Tibial artery (tissue), 4 donors: ENCODE measurements at regions not wholly inside any gene's neighbourhood (a gene's known extent, or its start where the extent isn't known, plus 50 kb on each side); places are given as distances from the start of the nearest gene placed in this dataset.

Experiments used
- DNase-seq, 2 donors: peaks; one replicate each; pipeline ENCODE4 v3.0.0-alpha.2; 2019
- H3K27ac ChIP-seq, 2 donors: fragments of 200-600 bp; sonication (generic) in 1 of 2; 1 replicate in 1 of 2; 2 replicates in 1 of 2; pipeline ENCODE4 v1.5.1; 2018 to 2019; ENCODE audit warnings: mild to moderate bottlenecking in 1 of 2
- H3K27me3 ChIP-seq, 2 donors: fragments of 200-600 bp; sonication (generic) in 1 of 2; one replicate each; pipeline versions ENCODE4 v1.5.1 to v1.6.0; 2016 to 2019
- H3K36me3 ChIP-seq, 3 donors: fragments of 200-600 bp; sonication (generic) in 2 of 3; one replicate each; pipeline ENCODE4 v1.5.1; 2016 to 2019; ENCODE audit warnings: mild to moderate bottlenecking in 2 of 3
- H3K4me1 ChIP-seq, 4 donors: fragments of 200-600 bp; sonication (generic) in 2 of 4; 1 replicate in 3 of 4; 2 replicates in 1 of 4; pipeline ENCODE4 v1.5.1; 2016 to 2019
- H3K4me3 ChIP-seq, 2 donors: fragments of 200-600 bp; sonication (generic) in 1 of 2; 1 replicate in 1 of 2; 2 replicates in 1 of 2; pipeline ENCODE4 v1.5.1; 2018 to 2019; ENCODE audit warnings: mild to moderate bottlenecking in 2 of 2
- H3K9me3 ChIP-seq, 3 donors: fragments of 200-600 bp; sonication (generic) in 1 of 3; one replicate each; pipeline ENCODE4 v1.5.1; 2016 to 2019
- CTCF ChIP-seq, 2 experiments: fragments of 200-600 bp in 1 of 2; fragments of 450-650 bp in 1 of 2; IDR thresholded peaks; one replicate each; pipeline ENCODE4 v1.5.1; 2017 to 2019; ENCODE audit warnings: antibody characterized with exemption in 2 of 2, mild to moderate bottlenecking in 1 of 2, moderate library complexity in 1 of 2
- intact Hi-C: fragments of 100-400 bp; cut with DNase I; formaldehyde crosslinking; loops from one replicate; pipeline ENCODE4 v1.15.0; 2023; ENCODE audit warnings: low total_unique reads

DNA sequence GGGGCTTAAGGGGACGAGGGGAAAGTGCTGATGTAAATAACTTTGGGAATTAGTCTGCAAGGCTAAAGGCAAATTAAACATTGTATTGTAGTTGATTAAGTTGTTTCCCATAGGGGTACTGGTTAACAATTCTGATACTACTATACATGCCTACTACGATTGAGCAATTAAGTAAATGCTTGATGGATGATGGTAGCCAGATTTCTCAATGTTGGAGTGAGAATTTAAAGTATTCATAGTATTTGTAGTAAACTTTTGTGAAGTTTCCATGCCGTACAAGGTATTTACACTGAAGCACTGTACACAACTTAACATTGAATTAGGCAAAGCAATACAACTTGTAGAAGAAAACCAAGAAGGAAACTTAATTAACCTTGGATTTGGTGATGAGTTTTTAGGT lies 852.3 kb downstream of the QKI start:
- no peak overlapping the region for H3K4me3 ChIP-seq
- no peaks in the 10 kb centered on the region for H3K27me3 ChIP-seq
- H3K27ac ChIP-seq = no peak overlapping the region
- intact Hi-C loops = no loop called here
- DNase-seq = no peak
- no peaks in the 10 kb centered on the region for H3K9me3 ChIP-seq
- no peaks in the 10 kb centered on the region for H3K4me1 ChIP-seq
- no peaks in the 10 kb centered on the region for H3K36me3 ChIP-seq
- TF ChIP-seq CTCF (IDR thresholded peaks at IDR 0.05) = no peak

- no peak for TF ChIP-seq CTCF (IDR thresholded peaks at IDR 0.05)
- intact Hi-C loops = no loop called here
- no peaks in the 10 kb centered on the region for H3K4me1 ChIP-seq
- H3K9me3 ChIP-seq = no peaks in the 10 kb centered on the region
- H3K27me3 ChIP-seq = no peaks in the 10 kb centered on the region
- no peaks in the 10 kb centered on the region for H3K36me3 ChIP-seq
- H3K27ac ChIP-seq = no peak overlapping the region
- no peak overlapping the region for H3K4me3 ChIP-seq
- DNase-seq = no peak
Observed at GRCh38 chr6:164262348-164262747, 847.8 kb downstream of the QKI start.

- no peak overlapping the region for H3K4me3 ChIP-seq
- H3K27me3 ChIP-seq = no peaks in the 10 kb centered on the region
- no peaks in the 10 kb centered on the region for H3K4me1 ChIP-seq
- H3K36me3 ChIP-seq = no peaks in the 10 kb centered on the region
- H3K27ac ChIP-seq = no peak overlapping the region
- H3K9me3 ChIP-seq = no peaks in the 10 kb centered on the region
- intact Hi-C loops = no loop called here
- no peak for DNase-seq
- no peak for TF ChIP-seq CTCF (IDR thresholded peaks at IDR 0.05)
Observed at GRCh38 chr6:164258421-164258820, 843.9 kb downstream of the QKI start.

DNA sequence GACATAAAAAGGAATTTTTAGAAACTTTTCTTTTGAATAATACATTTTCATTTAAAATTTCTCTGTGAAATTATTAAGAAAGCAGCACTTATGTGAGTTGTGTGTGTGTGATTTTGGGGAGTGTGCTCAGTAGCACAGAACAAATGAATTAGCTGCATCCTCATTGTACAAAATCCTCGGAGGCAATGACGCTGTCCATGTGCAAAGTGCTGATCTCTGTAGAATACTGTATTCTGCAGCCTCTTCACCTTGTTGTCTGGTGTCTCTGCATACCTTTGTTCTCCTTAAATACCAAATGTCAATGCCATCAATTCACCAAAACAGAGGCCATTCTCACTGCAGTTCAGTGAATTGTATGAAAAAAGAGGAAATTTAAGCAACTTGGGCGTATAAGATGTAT lies 838.4 kb downstream of the QKI start:
- no peak overlapping the region for H3K27ac ChIP-seq
- no peaks in the 10 kb centered on the region for H3K4me1 ChIP-seq
- H3K36me3 ChIP-seq = no peaks in the 10 kb centered on the region
- no peak for TF ChIP-seq CTCF (IDR thresholded peaks at IDR 0.05)
- no peak for DNase-seq
- intact Hi-C loops = no loop called here
- H3K27me3 ChIP-seq = no peaks in the 10 kb centered on the region
- H3K9me3 ChIP-seq = no peaks in the 10 kb centered on the region
- no peak overlapping the region for H3K4me3 ChIP-seq

- intact Hi-C loops = no loop called here
- no peak for TF ChIP-seq CTCF (IDR thresholded peaks at IDR 0.05)
- no peaks in the 10 kb centered on the region for H3K4me1 ChIP-seq
- no peaks in the 10 kb centered on the region for H3K27me3 ChIP-seq
- H3K36me3 ChIP-seq = no peaks in the 10 kb centered on the region
- no peaks in the 10 kb centered on the region for H3K9me3 ChIP-seq
- H3K27ac ChIP-seq = no peak overlapping the region
- no peak for DNase-seq
- no peak overlapping the region for H3K4me3 ChIP-seq
Observed at GRCh38 chr6:164252291-164252690, 837.8 kb downstream of the QKI start.

GRCh38 chr6:164247106-164247505 lies 832.6 kb downstream of the QKI start:
- no peak for TF ChIP-seq CTCF (IDR thresholded peaks at IDR 0.05)
- no peak overlapping the region for H3K4me3 ChIP-seq
- no peaks in the 10 kb centered on the region for H3K9me3 ChIP-seq
- H3K27ac ChIP-seq = no peak overlapping the region
- no peak for DNase-seq
- no peaks in the 10 kb centered on the region for H3K27me3 ChIP-seq
- H3K4me1 ChIP-seq = no peaks in the 10 kb centered on the region
- H3K36me3 ChIP-seq = no peaks in the 10 kb centered on the region
- intact Hi-C loops = no loop called here
